Esophagus (tissue), 2 donors: ENCODE measurements at regions not wholly inside any gene's neighbourhood (a gene's known extent, or its start where the extent isn't known, plus 50 kb on each side); places are given as distances from the start of the nearest gene placed in this dataset.

Source experiments
- H3K27ac ChIP-seq, 2 donors: one replicate each; pipeline ENCODE4 v1.5.1; 2013; ENCODE audit warnings: low read depth in 2 of 2, mild to moderate bottlenecking in 2 of 2, inconsistent platforms in 1 of 2, low read length in 1 of 2, moderate library complexity in 1 of 2
- H3K27me3 ChIP-seq, 2 donors: one replicate each; pipeline ENCODE4 v1.6.1; 2013; ENCODE audit warnings: low read length in 2 of 2, control low read depth in 1 of 2, mild to moderate bottlenecking in 1 of 2; ENCODE audit not compliant: insufficient read depth in 2 of 2, control insufficient read depth in 1 of 2
- H3K36me3 ChIP-seq, 2 donors: one replicate each; pipeline ENCODE4 v1.6.1; 2013; ENCODE audit warnings: low read length in 1 of 2; ENCODE audit not compliant: control insufficient read depth in 2 of 2, insufficient read depth in 2 of 2
- H3K4me1 ChIP-seq, 2 donors: one replicate each; pipeline ENCODE4 v1.6.1; 2013; ENCODE audit warnings: low read length in 1 of 2; ENCODE audit not compliant: control insufficient read depth in 2 of 2, insufficient read depth in 2 of 2
- H3K4me3 ChIP-seq, 2 donors: one replicate each; pipeline ENCODE4 v1.5.1; 2013; ENCODE audit warnings: low read length in 2 of 2, mild to moderate bottlenecking in 2 of 2, low read depth in 1 of 2, moderate library complexity in 1 of 2
- H3K9me3 ChIP-seq, 2 donors: one replicate each; pipeline ENCODE4 v1.6.1; 2013; ENCODE audit warnings: mild to moderate bottlenecking in 2 of 2, low read depth in 1 of 2, low read length in 1 of 2, moderate library complexity in 1 of 2; ENCODE audit not compliant: control insufficient read depth in 2 of 2, insufficient read depth in 1 of 2
- WGBS, 2 donors: extraction: QIAGEN DNeasy Blood & Tissue Kit; methylation state at CpG; one replicate each; pipeline ENCODE4 v1.1.7; 2013; 5-methylcytosine and 5-hydroxymethylcytosine counted together
- donor health status: healthy with polysubstance abuse.
- donor health status: Bipolar disorder and iron deficiency.

GRCh38 chr2:120480903-120481445 is 135.0 kb downstream of the INHBB start:
- H3K27ac ChIP-seq = no peak overlapping the region
- no peak overlapping the region for H3K4me3 ChIP-seq
- no peaks in the 10 kb centered on the region for H3K27me3 ChIP-seq
- H3K9me3 ChIP-seq = peaks cover 0 to under 1% of the 10 kb centered on the region in 2 donors
- 88 to 93% methylated on average over 5 of the region's 5 CpGs for whole genome bisulfite sequencing, 2 donors
- H3K4me1 ChIP-seq = no peaks in the 10 kb centered on the region
- H3K36me3 ChIP-seq = no peaks in the 10 kb centered on the region

DNA sequence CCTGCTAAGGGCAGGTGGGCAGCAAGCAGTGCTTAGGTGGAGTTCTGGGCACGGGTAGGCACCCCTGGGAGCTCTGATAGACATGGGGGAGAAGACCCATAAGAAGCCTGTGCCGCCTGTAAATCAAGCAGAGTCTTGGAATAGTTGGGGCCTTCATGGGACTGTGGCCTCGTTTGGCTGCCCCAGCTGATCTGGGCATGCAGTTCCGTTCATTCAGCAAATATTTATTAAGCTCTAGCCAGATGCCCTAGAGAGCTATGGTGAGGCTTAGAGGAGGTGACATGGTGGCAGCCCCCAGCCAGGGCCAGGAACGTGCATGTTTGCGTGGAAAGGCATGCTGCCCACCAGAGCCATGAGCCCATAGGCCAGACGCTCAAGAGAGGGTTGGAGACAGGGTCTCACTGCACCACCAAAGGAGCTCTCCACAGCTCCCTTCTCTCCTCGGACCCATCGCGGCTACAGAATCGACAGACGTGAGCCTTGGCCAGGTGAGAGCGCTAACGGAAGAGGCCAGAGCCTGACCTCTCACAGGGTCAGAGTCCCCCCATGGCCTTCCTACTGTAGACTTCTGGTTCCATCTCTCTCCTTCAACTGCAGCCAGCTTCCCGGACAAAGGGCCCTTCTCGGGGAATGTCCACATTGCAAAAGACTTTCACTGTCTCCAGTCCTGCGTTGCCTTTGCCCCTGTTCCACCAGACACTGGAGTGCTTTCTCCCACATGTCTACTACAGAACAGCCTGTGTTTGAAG is 135.7 kb downstream of the INHBB start:
- WGBS, 2 donors = 88 to 91% methylated on average over 15 to 17 of the region's 17 CpGs
- Histone ChIP-seq H3K4me3 (no peak overlapping the region), H3K36me3 (no peaks in the 10 kb centered on the region), H3K4me1 (no peaks in the 10 kb centered on the region), H3K27ac (no peak overlapping the region), H3K9me3 (peaks cover 0 to 2% of the 10 kb centered on the region in 2 donors), H3K27me3 (no peaks in the 10 kb centered on the region)

DNA sequence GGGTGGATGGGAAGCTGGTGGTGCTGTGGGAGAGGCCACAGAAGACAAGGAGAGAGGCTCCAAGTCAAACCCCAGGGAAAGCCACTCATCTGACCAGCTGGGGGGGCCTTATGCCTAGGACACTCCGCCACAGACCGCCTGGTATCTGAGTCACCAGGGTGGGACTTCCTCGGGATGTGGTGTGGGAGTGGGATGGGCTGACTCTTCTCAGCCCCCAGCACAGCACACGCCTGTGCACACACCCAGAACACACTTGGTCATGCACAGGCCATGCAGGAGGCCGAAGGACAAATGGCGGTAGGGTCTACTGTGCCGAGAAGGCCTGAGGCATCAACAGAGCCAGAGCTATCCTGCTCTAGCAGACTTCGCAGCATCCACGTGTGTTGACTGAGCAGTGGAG is 136.4 kb downstream of the INHBB start:
- H3K27me3 ChIP-seq = no peaks in the 10 kb centered on the region
- no peak overlapping the region for H3K4me3 ChIP-seq
- H3K27ac ChIP-seq = no peak overlapping the region
- WGBS, 2 donors = 91% methylated on average over 9 of the region's 9 CpGs
- no peaks in the 10 kb centered on the region for H3K4me1 ChIP-seq
- peaks cover 0 to 2% of the 10 kb centered on the region in 2 donors for H3K9me3 ChIP-seq
- H3K36me3 ChIP-seq = no peaks in the 10 kb centered on the region

DNA sequence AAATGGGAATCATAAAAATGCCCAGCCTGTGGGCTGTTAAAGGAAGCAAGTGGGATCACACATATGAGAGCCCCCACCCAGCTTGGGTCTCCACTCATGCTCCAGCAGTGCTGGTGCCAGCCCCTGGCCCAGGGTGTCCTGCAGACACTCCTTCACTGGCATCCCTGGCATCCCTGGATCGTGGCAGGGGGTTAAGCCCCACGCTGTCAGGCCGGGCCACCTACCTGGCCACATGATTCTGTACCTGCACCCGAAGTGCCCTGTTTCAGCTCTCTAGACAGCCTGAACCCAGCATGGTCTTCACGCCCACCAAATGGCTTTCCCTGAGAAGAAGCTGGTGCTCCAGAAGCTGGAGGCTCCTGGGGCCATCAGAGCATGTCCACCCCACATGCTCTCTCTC is 137.4 kb downstream of the INHBB start:
- 89 to 91% methylated on average over 5 of the region's 5 CpGs for WGBS, 2 donors
- Histone ChIP-seq H3K4me1 (no peaks in the 10 kb centered on the region), H3K4me3 (no peak overlapping the region), H3K27me3 (no peaks in the 10 kb centered on the region), H3K9me3 (peaks cover 0 to 2% of the 10 kb centered on the region in 2 donors), H3K36me3 (no peaks in the 10 kb centered on the region), H3K27ac (no peak overlapping the region)

DNA sequence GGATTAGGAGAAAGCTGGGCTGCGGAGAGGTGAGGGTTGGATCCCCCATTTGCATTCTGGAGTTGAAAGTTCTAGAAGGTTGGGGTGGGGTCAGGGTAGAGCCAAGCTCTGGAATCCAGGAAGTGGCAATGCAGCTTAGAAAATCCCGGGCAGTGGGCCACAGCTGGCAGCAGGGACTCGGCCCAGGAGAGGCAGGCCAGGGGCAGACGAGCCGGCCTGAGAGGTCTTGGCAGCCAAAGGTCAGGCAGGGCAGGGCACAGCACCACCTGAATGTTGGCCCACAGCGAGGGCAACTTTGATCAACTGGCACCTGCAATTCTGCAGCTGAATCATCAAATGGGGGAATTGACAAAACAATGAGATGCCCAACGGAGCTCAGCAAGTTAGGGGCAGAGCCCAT is 139.2 kb downstream of the INHBB start:
- WGBS, 2 donors = 76 to 81% methylated on average over 7 of the region's 7 CpGs
- Histone ChIP-seq H3K4me1 (peaks cover 0 to 2% of the 10 kb centered on the region in 2 donors), H3K36me3 (no peaks in the 10 kb centered on the region), H3K27ac (no peak overlapping the region), H3K27me3 (peaks cover 0 to 2% of the 10 kb centered on the region in 2 donors), H3K9me3 (peaks cover 0 to 2% of the 10 kb centered on the region in 2 donors), H3K4me3 (no peak overlapping the region)

GRCh38 chr2:120486441-120486840 is 140.5 kb downstream of the INHBB start:
- peaks cover 2 to 3% of the 10 kb centered on the region in 2 donors for H3K27me3 ChIP-seq

GRCh38 chr2:120486946-120487345 is 141.0 kb downstream of the INHBB start:
- no peak overlapping the region for H3K4me3 ChIP-seq
- H3K27me3 ChIP-seq = peaks cover 2 to 3% of the 10 kb centered on the region in 2 donors
- H3K27ac ChIP-seq = no peak overlapping the region
- H3K4me1 ChIP-seq = peaks cover 0 to 2% of the 10 kb centered on the region in 2 donors
- H3K36me3 ChIP-seq = no peaks in the 10 kb centered on the region
- H3K9me3 ChIP-seq = peaks cover 0 to 2% of the 10 kb centered on the region in 2 donors
- 78 to 82% methylated on average over 11 of the region's 11 CpGs for WGBS, 2 donors

More at GRCh38 chr2:120486441-120486840, 140.5 kb downstream of the INHBB start:
- Histone ChIP-seq H3K4me1 (peaks cover 0 to 2% of the 10 kb centered on the region in 2 donors), H3K9me3 (peaks cover 0 to 2% of the 10 kb centered on the region in 2 donors), H3K27ac (no peak overlapping the region), H3K4me3 (no peak overlapping the region), H3K36me3 (no peaks in the 10 kb centered on the region)
- 61 to 69% methylated on average over 8 of the region's 8 CpGs for WGBS, 2 donors

DNA sequence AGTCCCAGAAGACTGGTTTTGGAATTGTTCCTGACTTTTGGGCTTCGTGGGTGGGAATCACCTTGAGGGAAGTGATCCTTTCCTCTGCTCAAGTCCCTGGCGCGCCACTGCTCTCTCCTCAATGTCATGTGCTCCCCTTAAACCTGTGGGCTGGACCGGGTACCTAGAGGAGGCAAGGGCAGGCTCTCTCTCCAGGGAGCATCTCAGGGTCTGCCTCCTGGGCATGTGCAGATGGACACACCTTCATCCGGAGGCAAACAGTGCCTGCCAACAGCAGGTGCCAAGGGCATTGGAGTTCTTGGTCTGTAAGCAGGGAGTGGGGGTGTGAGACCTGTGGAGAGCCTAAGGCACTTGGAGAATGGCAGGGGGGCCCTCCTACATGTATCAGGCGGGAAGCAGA is 142.6 kb downstream of the INHBB start:
- peaks cover 2 to 3% of the 10 kb centered on the region in 2 donors for H3K27me3 ChIP-seq
- H3K27ac ChIP-seq = no peak overlapping the region
- H3K9me3 ChIP-seq = peaks cover 0 to 2% of the 10 kb centered on the region in 2 donors
- peaks cover 0 to 2% of the 10 kb centered on the region in 2 donors for H3K4me1 ChIP-seq
- WGBS, 2 donors = 67 to 73% methylated on average over 6 of the region's 6 CpGs
- no peaks in the 10 kb centered on the region for H3K36me3 ChIP-seq
- no peak overlapping the region for H3K4me3 ChIP-seq

DNA sequence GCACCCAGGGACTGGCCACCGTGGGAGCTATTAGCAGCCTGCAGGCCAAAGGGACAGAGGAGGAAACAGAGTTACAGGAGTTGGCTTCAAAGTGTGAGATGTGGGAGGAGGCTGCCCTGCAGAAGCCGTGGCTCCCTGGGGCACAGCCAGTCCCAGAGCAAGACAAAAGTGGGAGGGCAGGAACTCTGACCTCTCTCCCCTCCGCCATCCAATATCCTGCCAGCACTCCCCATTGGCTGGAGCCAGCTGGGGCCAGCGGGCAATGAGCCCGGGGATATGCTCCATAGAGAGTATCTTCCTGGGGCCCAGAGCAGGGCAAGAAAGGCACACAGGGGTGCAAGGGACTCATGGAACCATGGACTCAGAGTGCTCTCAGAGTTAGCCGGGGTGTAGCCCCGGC is 143.1 kb downstream of the INHBB start:
- H3K36me3 ChIP-seq = no peaks in the 10 kb centered on the region
- H3K4me1 ChIP-seq = peaks cover 0 to 2% of the 10 kb centered on the region in 2 donors
- H3K4me3 ChIP-seq = no peak overlapping the region
- 70 to 71% methylated on average over 7 of the region's 7 CpGs for WGBS, 2 donors
- H3K27ac ChIP-seq = no peak overlapping the region
- peaks cover 2 to 3% of the 10 kb centered on the region in 2 donors for H3K27me3 ChIP-seq
- H3K9me3 ChIP-seq = peaks cover 0 to 2% of the 10 kb centered on the region in 2 donors
